Lung (tissue), 11 donors: ENCODE measurements at regions not wholly inside any gene's neighbourhood (a gene's known extent, or its start where the extent isn't known, plus 50 kb on each side); places are given as distances from the start of the nearest gene placed in this dataset.
A peak's percentile ranks its signal among the peaks of the same experiment; 100 is the strongest.
"Not testable (repeated sequence)": the region's sequence is repeated elsewhere in the genome, so short reads cannot be mapped to it uniquely, and the experiment has no call there.

Experiments used
- ATAC-seq: fragments of 200-7000 bp; cut with Tn5 transposase; one replicate; pipeline ENCODE4 v1.9.1; 2020; ENCODE audit warnings: moderate number of reproducible peaks; ENCODE audit not compliant: insufficient read depth, low FRiP score
- DNase-seq, 3 donors: peaks; one replicate each; pipeline ENCODE4 v3.0.0-alpha.2; 2013 to 2017
- H3K27ac ChIP-seq, 2 donors: one replicate each; pipeline ENCODE4 v1.5.1; 2013; ENCODE audit warnings: mild to moderate bottlenecking in 2 of 2, moderate library complexity in 2 of 2, control low read depth in 1 of 2, inconsistent platforms in 1 of 2, low read depth in 1 of 2, low read length in 1 of 2
- H3K27me3 ChIP-seq, 3 donors: one replicate each; pipeline ENCODE4 v1.5.1; 2013; ENCODE audit warnings: low read length in 2 of 3; ENCODE audit not compliant: control insufficient read depth in 3 of 3, insufficient read depth in 3 of 3
- H3K36me3 ChIP-seq, 4 donors: one replicate each; pipeline ENCODE4 v1.5.1; 2013; ENCODE audit warnings: low read length in 4 of 4, mild to moderate bottlenecking in 1 of 4, moderate library complexity in 1 of 4; ENCODE audit not compliant: control insufficient read depth in 4 of 4, insufficient read depth in 4 of 4
- H3K4me1 ChIP-seq, 5 donors: one replicate each; pipeline ENCODE4 v1.5.1; 2013; ENCODE audit warnings: low read length in 5 of 5, mild to moderate bottlenecking in 2 of 5, moderate library complexity in 1 of 5; ENCODE audit not compliant: control insufficient read depth in 5 of 5, insufficient read depth in 5 of 5
- H3K4me3 ChIP-seq: one replicate; pipeline ENCODE4 v1.5.1; 2013; ENCODE audit warnings: mild to moderate bottlenecking, control low read depth, moderate library complexity
- H3K9ac ChIP-seq, 2 donors: one replicate each; pipeline ENCODE4 v1.5.1; 2013; ENCODE audit warnings: low read length in 2 of 2, control low read depth in 1 of 2; ENCODE audit not compliant: insufficient read depth in 1 of 2
- H3K9me3 ChIP-seq, 4 donors: one replicate each; pipeline ENCODE4 v1.5.1; 2013; ENCODE audit warnings: low read length in 3 of 4, mild to moderate bottlenecking in 1 of 4, moderate library complexity in 1 of 4; ENCODE audit not compliant: control insufficient read depth in 4 of 4, insufficient read depth in 3 of 4
- WGBS, 2 donors: extraction: QIAGEN DNeasy Blood & Tissue Kit; methylation state at CpG; one replicate each; pipeline ENCODE4 v1.1.7; 2013; 5-methylcytosine and 5-hydroxymethylcytosine counted together
- TF ChIP-seq, protein P1 (sequence below): IDR thresholded peaks from 2 replicates; pipeline ENCODE4 v1.5.1; 2012; ENCODE audit warnings: mild to moderate bottlenecking; ENCODE audit errors: control extremely low read depth, extremely low read depth
- donor health status: control.
- donor health status: control.
- donor health status: Bipolar disorder and iron deficiency.
- donor health status: healthy.
- donor health status: DM: yes; HTN: yes; CAD: no.

DNA sequence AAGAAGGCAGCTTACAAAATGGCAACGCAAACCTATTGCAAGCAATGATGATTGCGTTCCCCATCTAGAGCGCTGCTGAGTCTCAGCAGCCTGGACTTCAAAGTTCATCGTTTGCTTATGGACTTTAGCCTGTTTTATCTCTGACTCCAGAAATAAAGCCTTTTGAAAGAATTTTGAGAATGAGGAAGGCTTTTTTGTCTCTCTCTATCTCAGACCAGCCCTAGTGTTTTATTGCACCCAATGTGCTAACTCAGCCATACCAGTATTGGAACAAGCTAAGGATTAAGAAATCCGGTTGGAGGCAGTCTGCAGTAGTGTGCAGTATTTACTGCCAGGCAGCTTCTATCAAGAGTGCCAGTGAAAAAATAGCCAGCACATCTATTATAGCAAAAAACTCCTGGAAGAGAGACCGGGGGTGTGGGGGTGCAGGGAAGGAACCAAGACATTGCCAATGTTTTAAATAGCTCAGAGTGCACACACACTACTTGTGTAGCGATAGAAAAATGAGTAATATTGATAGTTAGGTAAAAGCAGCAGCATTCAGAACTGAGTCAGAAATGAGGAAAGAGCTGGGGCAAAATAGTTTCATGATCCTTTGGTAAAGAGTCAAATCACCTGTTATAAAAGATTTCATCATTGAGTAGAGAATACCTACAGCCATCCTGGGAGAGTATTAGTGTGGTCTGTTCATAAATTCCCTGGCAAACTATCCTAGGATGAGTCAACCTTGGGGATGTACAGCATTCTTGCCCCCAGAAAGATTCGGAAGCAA lies 219.0 kb downstream of the ZNF608 start:
- 73 to 85% methylated on average over 8 of the region's 8 CpGs for WGBS, 2 donors
- peak; percentile 34 for ATAC-seq
- TF ChIP-seq, protein P1, sequence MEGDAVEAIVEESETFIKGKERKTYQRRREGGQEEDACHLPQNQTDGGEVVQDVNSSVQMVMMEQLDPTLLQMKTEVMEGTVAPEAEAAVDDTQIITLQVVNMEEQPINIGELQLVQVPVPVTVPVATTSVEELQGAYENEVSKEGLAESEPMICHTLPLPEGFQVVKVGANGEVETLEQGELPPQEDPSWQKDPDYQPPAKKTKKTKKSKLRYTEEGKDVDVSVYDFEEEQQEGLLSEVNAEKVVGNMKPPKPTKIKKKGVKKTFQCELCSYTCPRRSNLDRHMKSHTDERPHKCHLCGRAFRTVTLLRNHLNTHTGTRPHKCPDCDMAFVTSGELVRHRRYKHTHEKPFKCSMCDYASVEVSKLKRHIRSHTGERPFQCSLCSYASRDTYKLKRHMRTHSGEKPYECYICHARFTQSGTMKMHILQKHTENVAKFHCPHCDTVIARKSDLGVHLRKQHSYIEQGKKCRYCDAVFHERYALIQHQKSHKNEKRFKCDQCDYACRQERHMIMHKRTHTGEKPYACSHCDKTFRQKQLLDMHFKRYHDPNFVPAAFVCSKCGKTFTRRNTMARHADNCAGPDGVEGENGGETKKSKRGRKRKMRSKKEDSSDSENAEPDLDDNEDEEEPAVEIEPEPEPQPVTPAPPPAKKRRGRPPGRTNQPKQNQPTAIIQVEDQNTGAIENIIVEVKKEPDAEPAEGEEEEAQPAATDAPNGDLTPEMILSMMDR, result no peak

DNA sequence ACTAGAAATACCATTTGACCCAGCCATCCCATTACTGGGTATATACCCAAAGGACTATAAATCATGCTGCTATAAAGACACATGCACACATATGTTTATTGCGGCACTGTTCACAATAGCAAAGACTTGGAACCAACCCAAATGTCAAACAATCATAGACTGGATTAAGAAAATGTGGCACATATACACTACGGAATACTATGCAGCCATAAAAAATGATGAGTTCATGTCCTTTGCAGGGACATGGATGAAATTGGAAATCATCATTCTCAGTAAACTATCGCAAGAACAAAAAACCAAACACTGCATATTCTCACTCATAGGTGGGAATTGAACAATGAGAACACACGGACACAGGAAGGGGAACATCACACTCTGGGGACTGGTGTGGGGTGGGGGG lies 220.4 kb downstream of the ZNF608 start:
- not testable (repeated sequence) for H3K4me3 ChIP-seq, H3K9ac ChIP-seq, H3K36me3 ChIP-seq, DNase-seq, ATAC-seq, H3K27me3 ChIP-seq, H3K9me3 ChIP-seq, H3K4me1 ChIP-seq, H3K27ac ChIP-seq
- 77% methylated on average over 3 of the region's 4 CpGs for WGBS, 2 donors

More for the DNA sequence above, 219.0 kb downstream of the ZNF608 start:
- no peaks in the 10 kb centered on the region for H3K36me3 ChIP-seq
- DNase-seq, result peak; percentile 33 to 84 (median 73)
- no peak overlapping the region for H3K9ac ChIP-seq
- no peaks in the 10 kb centered on the region for H3K27me3 ChIP-seq
- no peaks in the 10 kb centered on the region for H3K9me3 ChIP-seq
- H3K4me3 ChIP-seq, result no peak overlapping the region
- H3K4me1 ChIP-seq, result peaks cover 0 to 2% (median 0%) of the 10 kb centered on the region in 5 donors
- no peak overlapping the region for H3K27ac ChIP-seq

GRCh38 chr5:124524552-124525232 lies 221.7 kb downstream of the ZNF608 start:
- H3K27ac ChIP-seq, result no peak overlapping the region
- no peak overlapping the region for H3K4me3 ChIP-seq
- no peak for ATAC-seq
- WGBS, 2 donors, result 93 to 94% methylated on average over 6 of the region's 6 CpGs
- no peaks in the 10 kb centered on the region for H3K36me3 ChIP-seq
- H3K9me3 ChIP-seq, result no peaks in the 10 kb centered on the region
- TF ChIP-seq, protein P1, result no peak
- DNase-seq, result no peak
- no peak overlapping the region for H3K9ac ChIP-seq
- H3K27me3 ChIP-seq, result no peaks in the 10 kb centered on the region
- H3K4me1 ChIP-seq, result peaks cover 0 to 2% (median 0%) of the 10 kb centered on the region in 5 donors

DNA sequence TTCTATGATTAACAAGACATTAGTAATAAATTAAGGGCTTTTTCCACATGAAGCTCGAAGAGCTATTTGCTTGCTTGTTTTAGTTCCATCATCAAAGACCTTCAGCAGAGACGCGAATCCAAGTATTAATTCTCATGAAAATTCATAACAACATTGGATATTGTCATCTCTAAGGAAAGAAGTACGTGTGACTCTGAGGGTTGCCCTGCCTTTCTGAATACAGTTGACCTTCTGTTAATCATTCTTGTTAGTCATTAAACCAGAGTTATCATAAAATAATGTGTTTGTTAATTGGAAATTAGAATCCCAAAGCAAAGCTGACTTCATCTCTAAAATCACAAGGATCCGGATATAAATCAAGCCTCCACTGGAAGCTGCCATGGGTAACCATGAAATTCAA lies 222.5 kb downstream of the ZNF608 start:
- H3K4me3 ChIP-seq, result no peak overlapping the region
- 95 to 96% methylated on average over 5 of the region's 5 CpGs for WGBS, 2 donors
- ATAC-seq (no peak), DNase-seq (no peak)
- H3K36me3 ChIP-seq, result no peaks in the 10 kb centered on the region
- TF ChIP-seq, protein P1, result no peak
- no peak overlapping the region for H3K27ac ChIP-seq
- no peaks in the 10 kb centered on the region for H3K9me3 ChIP-seq
- H3K4me1 ChIP-seq, result peaks cover 0 to 6% (median 0%) of the 10 kb centered on the region in 5 donors
- no peak overlapping the region for H3K9ac ChIP-seq
- H3K27me3 ChIP-seq, result no peaks in the 10 kb centered on the region
